ENCODE measurements at regions not wholly inside any gene's neighbourhood (a gene's known extent, or its start where the extent isn't known, plus 50 kb on each side); places are given as distances from the start of the nearest gene placed in this dataset.
"Not testable (repeated sequence)": the region's sequence is repeated elsewhere in the genome, so short reads cannot be mapped to it uniquely, and the experiment has no call there.

DNA sequence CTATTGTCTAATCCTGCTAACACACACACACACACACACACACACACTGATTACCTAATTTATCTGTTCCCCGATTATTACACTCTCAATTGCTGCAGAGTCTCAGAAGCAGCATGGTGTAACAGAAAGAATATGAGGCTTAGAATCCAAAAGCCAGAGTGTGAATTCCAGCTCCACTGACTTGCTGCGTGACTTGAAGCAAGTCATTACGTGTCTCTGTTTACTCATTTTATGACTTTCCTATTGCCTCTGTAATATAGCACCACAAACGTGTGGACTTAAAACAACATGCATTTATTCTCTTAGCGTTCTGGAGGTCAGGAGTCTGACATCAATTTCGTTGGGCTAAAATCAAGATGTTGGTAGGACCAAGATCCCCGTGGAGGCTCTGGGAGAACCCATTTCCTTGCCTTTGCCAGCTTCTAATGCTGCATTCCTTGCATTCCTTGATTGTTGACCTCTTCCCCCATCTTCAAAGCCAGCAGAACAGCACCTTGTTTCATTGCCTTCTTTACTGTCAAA, 55.9 kb upstream of the ATP5PO start:
- no peak for DNase-seq

GRCh38 chr21:33969581-33969980, 54.0 kb upstream of the ATP5PO start:
- DNase-seq, result no peak

- DNase-seq, result no peak
Measured at GRCh38 chr21:33968995-33969348, 53.4 kb upstream of the ATP5PO start.

DNA sequence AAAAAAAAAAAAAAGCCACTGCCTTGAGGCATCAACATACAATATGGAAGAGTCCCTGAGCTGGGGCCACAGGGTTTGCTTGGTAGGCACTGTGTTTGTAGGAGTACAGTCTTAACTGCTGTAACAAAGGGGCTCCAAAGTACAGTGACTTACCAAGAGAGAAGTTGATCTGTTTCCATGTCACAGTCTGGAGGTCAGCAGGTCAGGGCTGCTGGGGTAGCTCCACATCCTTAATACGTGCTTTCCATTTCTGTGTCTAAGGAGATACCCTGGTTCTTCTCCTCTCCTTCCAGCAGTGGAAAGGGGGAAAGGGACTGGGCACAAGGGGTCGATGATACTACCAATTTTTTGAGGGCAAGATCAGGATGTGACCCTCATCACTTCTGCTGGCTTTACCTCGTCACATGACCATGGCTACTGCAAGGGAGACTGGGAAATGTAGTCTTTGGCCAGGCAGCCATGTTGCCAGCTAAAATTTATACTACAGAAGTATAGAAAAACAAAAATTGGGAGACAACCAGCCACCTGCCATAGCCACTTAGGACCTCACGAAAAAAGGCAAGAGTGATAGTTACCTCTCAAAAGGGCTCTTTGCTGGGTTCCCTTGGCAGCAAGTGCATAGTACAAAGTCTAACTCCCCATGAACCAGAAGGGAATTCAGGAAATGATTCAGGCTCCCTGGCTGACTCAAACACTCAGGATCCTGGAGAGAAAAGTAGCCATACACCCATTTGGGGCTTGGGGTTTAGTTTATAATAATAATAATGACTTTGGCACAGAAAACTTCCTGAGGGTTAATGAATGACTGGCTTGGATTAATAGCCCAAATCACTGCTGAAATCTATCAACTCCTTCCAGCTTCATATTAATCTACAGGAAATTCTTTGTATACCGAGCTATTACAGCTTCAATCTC, 52.7 kb upstream of the ATP5PO start:
- peak; percentile 35 for DNase-seq

GRCh38 chr21:33967086-33967571, 51.5 kb upstream of the ATP5PO start:
- DNase-seq, result no peak

DNA sequence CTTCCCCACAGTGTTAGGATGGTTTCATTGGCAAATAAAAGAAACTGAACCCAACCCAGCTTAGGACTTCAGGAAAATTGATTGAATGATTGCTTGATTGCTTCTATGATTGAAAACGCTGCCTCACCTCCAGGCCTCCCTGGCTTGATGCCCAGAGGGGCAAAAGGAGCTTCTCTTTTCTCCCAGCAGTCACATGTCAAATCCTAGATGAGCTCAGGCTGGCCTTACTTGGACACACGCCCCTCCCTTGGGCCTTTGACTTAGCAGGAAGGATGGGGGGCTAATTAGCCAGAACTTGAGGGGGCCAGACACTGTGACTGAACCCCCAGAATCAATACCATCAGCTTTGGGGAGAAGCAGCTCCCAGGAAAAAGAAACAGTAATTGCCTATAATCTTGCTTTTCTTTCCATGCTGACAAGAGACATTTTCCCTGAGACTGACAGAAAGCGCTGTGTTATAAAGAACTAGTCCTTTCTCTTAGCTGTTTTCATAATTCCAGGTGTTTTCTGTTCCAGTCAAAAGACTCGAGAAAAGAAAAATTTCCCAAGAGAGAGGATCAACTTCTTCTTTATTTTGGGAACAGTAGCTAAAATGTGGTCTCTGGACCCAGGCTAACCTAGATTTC, 50.8 kb upstream of the ATP5PO start:
- no peak for DNase-seq

- not testable (repeated sequence) for DNase-seq
Measured at GRCh38 chr21:33965662-33966061, 50.1 kb upstream of the ATP5PO start.
